Activated effector memory CD4-positive, alpha-beta T cell treated with anti-CD3 and anti-CD28 coated beads, Interleukin-2, amount 50 U/mL, for 16 hours (primary cell): ENCODE measurements at regions not wholly inside any gene's neighbourhood (a gene's known extent, or its start where the extent isn't known, plus 50 kb on each side); places are given as distances from the start of the nearest gene placed in this dataset.
"Not testable (repeated sequence)": the region's sequence is repeated elsewhere in the genome, so short reads cannot be mapped to it uniquely, and the experiment has no call there.

Experiments used
- DNase-seq: peaks from one replicate; pipeline ENCODE4 v3.0.0-alpha.2; 2020

DNA sequence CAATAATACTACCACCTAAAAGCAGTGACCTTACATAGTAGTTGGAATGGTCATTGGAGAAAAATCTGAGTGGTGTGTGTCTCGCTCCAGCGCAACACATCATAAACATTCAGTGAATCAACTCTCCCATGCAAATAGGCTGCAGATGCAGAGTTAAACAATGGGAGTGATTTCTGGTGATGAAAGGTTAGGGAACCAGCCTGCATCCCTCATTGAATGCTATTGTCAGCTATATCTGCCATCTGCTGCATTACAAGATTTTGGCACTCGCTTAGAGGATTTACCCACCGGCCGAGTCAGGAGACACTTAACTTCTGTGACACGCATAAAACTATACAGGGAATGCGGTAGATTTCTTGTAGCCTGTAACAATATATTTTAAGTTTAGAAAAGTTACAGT is 900.9 kb downstream of the FLRT2 start:
- no peak for DNase-seq

DNA sequence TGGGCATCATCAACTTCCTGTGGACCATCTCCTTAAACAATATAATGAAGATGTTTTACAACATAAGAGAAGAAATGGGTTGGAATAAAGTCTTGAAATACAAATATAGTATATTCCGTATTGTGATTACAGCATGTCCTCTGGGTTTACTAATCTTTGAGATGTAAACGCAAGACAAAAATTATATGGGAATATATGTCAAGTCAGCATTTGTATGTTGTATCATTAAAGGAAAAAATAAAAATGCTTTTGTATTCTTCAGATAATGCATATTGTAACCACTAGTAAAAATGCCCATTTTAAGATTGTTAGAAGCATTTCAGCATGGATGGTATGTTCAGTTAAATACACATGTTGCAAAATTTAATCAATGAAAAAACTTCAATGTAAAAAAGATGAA is 893.3 kb downstream of the FLRT2 start:
- DNase-seq, result no peak

DNA sequence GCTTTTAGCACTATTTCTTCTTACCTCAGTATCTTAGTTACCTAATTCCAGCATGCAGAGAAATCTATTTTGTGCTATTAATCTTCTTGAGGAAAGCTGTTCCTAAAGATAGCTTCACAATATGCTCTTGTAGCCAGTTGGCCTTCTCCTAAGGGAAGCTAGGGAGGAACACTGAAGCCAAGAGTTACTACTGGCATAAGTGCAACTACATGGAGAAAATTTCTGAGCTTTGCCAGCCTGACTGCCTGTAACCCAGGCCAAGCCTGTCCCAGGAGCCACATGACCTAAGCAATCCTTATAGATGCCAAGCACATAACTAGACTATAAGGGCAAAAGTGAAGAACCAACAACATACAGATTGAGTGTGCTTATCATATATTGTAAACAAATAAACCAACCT is 890.2 kb downstream of the FLRT2 start:
- no peak for DNase-seq

DNA sequence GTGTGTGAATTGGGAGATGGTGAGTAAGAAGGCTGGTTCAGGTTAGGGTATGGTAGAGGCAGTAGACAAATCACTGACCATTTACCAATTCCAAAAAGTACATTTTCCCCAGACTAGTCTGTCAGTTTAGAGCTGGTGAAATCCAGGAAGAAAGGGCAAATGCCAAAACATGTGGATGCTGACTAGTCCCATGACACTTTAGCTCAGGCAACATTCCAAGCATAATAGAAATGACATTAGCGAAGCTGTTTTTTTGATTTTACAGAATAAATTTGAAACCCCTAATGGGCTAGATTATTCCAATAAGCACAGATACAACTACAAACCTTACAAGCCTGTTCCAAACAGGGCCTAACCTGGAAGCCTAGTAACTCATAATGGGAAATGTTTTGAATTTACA is 884.2 kb downstream of the FLRT2 start:
- no peak for DNase-seq

DNA sequence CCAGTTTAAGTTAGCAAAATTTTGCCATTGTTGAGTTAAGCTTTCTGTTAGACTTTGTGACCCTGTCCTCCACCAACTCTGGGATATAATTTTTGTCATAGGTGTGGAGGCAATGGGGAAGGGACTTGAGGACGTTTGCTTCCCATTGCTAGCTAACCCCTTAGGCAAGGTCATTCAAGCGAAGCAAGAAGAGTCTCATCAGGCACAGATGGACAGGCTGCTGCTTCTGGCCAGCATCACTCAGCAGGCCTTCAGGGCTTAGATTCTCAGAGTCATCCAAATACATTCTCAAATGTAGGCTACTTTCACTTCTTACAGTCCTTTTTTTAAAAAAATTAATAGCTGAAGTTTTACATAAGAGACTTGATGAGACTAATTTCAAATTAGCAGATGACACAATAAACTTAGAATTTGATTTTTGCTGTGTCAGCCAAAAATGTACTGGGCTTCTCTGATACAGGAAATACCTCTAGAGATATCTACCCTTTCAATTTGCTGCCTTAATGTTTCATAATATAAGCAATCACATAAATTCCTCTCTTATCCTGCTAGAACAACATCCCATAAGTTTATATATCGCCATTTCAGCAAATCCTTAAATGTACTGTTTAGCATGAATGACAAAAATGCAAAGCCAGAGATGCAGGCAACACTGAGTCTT is 875.2 kb downstream of the FLRT2 start:
- DNase-seq, result no peak

DNA sequence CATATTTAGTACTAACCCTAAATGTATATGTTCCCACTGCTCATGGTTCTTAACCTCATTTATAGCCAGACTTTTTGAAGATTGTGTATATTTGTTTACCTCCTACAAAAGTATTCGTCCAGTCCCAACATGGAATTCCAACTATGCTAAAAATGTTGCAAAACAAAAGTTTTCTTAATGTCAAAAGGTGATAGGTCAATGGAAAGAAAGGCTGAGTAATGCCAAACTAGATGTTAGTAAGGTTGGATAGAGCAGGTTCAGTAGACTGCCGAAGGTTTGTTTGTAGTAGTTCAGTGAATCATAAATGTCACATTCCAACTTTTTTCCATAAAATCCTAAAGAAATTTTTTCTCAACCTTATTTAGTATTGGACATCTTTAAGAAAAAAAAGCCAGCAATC is 874.5 kb downstream of the FLRT2 start:
- DNase-seq, result no peak

DNA sequence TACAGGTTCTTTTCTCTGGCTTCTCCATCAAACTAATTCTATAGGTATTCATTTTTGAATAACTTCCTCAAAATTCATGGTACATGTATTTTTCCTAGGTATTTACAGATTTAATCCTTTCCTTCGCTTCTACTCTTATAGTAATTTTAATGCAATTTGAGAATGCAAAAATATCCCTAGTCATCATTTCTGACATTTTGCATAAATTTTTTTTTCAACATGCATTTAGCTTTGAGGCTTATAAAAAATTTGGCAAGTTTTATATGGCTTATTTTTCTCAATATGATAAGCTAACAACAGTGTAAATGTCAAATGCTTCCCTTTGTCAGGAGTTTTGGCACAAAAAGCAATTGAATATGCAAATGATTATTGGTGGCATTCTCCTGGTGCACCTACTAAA is 872.6 kb downstream of the FLRT2 start:
- no peak for DNase-seq

DNA sequence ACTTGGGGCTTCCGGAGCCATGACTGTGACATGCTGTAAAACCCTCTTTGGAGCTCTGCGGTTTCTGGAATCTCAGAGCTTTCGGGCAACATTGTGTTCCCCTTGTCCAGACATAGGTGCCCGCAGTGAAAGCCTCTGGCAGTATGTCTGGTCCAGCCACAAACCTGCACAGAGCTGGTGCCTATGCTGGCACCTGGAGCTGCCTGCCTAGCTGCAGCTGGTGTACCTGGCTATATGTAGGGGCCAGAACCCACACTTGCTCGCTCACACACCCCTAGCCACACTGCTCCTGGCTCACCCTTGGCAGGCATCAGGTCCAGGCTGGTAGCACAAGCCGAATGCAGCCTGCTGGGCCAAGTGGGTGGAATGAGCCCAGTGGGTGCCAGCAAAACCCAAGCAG is 861.1 kb downstream of the FLRT2 start:
- no peak for DNase-seq

DNA sequence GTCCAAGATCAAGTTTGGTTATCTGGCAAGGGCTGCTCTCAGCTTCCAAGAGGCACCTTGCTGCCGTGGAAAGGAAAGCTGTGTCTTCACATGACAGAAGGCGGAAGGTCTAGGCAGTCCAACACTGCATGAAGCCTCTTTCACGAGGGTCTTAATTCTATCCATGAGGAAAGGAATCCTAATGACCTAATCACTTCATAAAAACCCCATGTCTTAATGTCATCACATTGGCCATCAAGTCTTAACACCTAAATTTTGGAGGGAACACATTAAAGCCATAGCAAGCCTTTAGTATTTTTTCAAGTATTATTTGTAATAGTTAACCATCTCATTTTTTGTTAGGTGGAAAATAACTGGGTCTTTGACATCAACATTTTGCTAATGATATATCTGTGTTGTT is 858.3 kb downstream of the FLRT2 start:
- DNase-seq, result no peak

DNA sequence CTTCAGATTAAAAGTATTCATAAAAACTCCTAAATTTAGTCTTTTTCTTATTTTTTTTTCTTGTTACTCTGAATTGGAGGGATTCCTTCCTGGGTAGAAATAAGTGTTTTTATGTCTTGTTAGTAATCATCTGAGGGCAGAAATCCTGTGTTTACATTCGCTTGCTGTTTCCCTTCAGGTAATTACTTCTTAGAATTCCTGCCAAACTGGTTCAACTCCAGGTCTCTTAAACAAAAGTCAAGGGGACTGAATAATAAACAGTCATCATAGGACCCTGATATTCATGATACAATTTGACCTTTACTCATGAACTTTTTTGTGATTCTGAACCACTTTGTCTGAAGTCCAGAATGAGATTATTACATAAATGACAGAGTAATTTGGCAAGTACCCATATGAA is 843.9 kb downstream of the FLRT2 start:
- DNase-seq, result no peak

DNA sequence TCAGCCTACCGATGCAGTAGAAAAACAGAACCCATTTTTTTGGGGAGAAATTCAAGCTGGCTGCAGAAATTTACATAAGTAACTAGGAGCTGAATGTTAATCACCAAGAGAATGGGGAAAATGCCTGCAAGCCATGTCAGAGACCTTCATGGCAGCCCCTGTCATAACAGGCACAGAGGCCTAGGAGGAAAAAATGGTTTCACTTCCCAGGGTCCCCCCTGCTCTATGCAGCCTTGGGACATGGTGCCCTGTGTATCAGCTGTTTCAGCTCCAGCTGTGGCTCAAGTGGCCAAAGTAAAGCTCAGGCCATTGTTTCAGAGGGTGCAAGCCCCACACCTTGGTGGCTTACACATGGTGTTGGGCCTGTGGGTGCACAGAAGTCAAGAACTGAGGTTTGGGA is 842.5 kb downstream of the FLRT2 start:
- no peak for DNase-seq

DNA sequence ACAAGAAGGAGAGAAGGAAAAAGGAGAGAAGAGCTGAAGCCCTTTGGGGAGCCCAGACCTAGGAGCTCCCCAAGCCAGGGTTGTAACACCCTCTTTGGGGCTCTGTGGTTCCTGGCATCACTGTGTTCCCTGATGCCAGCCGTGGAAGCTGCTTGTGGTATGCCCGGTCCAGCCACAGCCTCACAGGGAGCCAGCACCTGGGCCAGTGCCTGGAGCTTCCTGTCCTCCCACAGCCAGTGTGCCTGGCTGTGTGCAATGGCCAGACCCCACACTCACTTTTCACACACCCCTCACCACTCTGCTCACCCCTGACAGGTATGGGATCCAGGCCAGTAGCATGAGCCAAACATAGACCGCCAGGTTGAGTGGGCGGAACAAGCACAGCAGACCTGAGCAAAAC is 834.7 kb downstream of the FLRT2 start:
- no peak for DNase-seq

DNA sequence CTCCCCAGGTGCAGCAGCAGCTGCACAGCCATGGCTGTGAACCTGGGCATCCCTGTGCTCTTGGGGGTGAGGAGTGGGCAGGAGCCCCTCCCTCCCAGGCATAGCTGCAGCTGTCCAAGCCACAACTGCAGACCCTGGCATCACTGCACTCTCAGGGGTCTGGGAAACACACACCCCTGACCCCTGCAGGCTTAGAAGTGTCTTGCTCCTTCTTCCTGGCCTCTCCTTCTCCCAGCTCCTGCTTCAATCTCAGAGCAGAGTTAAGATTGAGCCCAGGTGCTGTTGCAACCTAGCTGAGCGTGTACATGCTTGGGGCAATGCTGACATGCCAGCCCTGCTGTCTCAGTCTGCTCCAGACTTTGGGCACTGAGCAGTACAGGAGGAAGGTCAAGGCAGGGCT is 833.6 kb downstream of the FLRT2 start:
- DNase-seq, result no peak

DNA sequence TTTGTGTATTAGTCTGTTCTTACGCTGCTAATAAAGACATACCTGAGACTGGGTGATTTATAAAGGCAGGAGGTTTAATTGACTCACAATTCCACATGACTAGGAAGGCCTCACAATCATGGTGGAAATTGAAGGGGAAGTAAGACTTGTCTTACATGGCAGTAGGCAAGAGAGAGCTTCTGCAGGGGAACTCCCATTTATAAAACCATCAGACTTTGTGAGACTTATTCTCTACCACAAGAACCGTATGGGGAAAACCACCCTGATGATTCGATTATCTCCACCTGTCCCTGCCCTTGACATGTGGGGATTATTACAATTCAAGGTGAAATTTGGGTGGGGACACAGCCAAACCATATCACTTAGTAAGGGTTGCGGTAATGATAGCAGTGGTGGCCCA is 833.1 kb downstream of the FLRT2 start:
- DNase-seq, result no peak

DNA sequence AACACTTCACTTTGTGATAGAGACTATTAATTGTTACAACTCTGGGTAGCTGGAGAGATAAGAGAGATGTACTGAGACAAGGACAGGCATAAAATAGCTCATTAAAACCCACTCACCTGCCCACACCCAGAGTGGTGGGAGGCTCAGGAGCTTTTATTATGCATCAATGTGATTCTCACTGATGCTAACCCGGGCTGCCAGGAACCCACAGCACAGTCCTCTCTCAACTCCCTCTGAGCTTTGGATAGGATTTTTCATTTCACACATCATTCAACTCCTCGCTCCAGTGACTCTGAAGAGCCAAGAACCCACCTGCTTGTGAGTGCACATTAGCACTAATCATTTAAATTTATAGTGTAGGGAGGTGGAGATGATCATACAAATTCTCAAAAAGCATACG is 827.9 kb downstream of the FLRT2 start:
- no peak for DNase-seq

DNA sequence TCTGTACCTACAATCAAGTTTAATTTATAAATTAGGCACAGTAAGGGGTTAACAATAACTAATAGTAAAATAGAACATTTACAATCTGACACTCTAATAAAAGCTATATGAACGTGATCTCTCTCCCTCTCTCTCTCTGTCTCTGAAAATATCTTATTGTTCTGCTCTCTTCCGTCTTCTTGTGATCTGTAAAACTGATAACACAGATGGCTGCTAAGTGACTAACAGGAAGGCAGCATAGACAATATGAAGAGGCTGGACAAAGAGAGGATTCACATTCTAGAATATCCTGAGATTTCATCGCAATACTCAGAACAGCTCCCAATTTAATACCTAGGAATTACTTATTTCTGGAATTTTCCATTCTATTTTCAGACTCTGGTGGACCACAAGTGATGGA is 827.2 kb downstream of the FLRT2 start:
- DNase-seq, result no peak

DNA sequence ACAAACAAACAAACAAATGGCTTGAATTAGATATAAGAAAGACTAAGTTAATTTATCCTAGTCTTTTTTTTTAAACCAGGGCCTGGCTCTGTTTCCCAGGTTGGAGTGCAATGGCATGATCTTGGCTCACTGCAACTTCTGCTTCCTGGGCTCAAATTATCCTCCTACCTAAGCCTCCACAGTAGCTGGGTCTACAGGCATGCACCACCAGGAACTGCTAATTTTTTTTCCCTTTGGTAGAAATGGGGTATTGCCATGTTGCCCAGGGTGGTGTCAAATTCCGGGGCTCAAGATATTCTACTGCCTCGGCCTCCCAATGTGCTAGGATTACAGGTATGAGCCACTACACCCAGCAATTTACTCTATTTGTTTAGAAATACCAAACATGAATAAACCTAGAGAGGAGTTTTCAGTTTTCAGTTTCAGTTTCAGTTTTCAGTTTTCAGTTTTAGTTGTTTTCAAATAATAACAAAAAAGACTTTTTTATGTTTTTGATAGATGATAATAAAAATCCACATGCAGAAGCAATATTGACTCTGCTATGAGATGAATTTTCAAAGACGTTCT is 817.0 kb downstream of the FLRT2 start:
- no peak for DNase-seq

DNA sequence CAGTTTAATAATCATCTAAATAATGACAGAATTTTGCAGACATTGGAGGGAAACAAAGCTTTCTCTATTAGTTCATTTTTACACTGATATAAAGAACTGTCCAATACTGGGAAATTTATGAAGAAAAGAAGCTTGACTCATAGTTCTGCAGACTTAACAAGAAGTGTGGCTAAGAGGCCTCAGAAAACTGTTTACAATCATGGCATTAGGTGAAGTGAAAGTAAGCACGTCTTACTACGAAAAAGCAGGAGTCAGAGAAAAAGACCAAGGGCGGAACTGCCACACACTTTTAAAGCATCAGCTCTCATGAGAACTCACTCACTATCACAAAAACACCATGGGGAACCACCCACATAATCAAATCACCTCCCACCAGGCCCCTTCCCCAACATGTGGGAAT is 804.4 kb downstream of the FLRT2 start:
- DNase-seq, result no peak

DNA sequence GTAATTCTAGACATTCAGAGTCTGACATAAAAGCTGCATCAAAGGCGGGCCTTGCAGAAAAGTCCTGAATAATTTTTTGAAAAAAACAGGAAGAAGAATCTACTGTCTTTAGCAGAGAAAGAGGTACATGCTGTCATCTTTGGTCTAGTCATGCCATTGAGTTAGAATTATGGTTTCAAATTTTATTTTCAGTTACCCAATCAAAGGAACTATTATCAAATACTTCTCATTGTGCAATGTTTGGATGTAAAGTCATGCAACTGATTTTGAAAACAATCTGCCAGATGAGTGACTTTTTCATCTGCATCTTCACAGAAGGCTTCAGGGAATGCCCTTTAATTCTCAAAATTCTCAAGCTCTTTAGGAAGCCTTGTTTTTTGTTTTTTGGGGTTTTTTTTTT is 803.5 kb downstream of the FLRT2 start:
- DNase-seq, result no peak

DNA sequence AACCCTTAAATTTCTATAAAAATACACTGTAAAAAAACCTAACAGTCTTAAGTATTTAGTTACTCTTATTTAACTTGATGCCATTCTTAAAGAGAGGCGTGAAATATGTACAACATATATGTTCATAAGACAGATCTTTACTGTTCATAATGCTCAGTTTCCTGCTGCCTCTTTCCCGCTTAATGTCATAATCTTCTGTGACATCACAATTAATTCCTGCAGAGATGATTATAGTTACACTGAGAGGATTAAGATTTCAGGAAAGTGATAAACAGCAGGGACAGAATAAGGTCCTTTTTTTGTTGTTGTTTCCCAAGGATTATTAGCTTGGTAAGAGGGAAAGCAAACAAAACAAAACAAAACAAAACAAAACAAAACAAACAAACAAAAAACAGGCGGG is 801.4 kb downstream of the FLRT2 start:
- DNase-seq, result no peak

DNA sequence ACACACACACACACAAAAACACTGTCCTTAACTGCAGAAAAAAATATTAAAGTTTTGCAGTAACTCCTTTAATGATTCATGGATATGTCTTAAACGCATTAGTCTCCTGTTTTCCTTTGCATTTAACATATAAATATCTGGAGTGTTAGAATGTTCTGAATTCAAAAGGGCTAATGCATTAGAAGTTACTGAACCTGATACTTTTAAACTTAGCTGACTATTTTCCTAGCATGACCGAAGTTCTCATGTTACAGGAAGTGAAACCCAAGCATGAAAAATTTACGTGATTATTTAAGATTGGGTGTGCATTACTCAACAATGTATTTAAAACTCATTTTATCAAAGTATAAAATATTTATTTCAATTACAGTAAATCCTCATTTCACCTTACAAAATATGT is 791.2 kb downstream of the FLRT2 start:
- no peak for DNase-seq

DNA sequence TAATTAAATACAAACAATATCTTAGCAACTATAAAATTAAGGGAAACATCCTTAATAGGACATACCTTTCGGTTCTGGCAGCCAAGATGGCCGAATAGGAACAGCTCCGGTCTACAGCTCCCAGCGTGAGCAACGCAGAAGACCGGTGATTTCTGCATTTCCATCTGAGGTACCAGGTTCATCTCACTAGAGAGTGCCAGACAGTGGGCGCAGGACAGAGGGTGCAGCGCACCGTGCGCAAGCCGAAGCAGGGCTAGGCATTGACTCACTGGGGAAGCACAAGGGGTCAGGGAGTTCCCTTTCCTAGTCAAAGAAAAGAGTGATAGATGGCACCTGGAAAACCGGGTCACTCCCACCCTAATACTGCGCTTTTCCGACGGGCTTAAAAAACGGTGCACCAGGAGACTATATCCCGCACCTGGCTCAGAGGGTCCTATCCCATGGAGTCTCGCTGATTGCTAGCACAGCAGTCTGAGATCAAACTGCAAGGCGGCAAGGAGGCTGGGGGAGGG is 782.3 kb downstream of the FLRT2 start:
- DNase-seq, result not testable (repeated sequence)

DNA sequence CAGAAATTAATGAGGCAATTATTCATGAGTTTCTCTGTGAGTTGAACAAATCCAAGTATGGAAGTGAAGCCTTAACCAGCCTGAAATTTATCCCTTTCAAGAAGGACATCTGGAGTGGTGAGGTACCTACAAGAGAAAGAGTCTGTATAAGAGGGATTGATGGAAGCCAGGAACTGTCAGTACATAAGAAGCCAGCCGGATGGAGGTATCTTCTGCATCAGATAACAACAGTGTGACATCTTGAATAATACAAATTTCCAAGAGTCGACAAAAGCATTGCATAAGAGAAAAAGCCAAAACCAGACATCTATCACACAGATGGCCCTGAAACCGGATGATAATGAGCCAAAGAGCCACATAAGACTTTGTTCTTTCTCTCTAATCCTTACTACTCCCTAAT is 781.2 kb downstream of the FLRT2 start:
- DNase-seq, result no peak

DNA sequence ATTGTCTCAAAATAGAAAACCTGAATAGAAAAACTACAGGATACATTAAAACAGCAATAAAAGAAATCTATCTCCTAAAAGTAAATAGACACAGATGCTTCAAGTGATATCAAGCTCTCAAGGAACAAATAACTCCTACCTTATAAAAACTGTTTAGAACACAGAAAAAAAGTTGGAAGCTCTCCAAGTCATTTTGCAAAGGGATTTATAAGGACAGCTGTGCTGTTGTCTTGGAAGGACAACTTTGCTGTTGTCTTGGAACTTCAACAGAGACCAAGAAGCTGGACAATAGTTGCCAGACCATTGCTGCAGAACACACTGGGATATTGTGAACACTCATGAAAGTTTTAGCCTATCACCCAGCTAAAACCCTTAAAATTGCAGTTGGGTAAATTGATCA is 780.7 kb downstream of the FLRT2 start:
- no peak for DNase-seq

DNA sequence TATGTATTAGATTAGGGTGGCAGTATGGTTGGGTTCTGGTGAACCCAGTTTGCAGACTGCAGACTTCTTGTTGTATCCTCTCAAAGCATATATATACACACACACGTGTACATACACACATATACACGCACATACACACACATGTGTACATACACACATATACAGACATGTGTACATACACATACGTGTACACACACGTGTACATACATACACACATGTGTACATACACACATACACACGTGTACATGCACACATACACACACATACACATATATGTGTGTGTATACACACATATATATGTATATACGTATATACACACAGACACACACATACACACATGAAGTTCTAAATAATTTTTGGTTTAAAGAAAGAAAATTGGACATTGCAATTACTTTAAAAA is 780.2 kb downstream of the FLRT2 start:
- no peak for DNase-seq
